Brain microvascular endothelial cell (primary cell): ENCODE measurements at regions not wholly inside any gene's neighbourhood (a gene's known extent, or its start where the extent isn't known, plus 50 kb on each side); places are given as distances from the start of the nearest gene placed in this dataset.

Experiments
- DNase-seq: peaks from one replicate; pipeline ENCODE4 v3.0.0-alpha.2; 2020
- H3K27ac ChIP-seq: fragments of 250-450 bp; sonication (Bioruptor Pico); 2 replicates; pipeline ENCODE4 v1.5.1; 2020; ENCODE audit warnings: mild to moderate bottlenecking, moderate library complexity
- H3K27me3 ChIP-seq: fragments of 250-450 bp; sonication (Bioruptor Pico); replicated peaks from 2 replicates; pipeline ENCODE4 v1.5.1; 2020; ENCODE audit warnings: mild to moderate bottlenecking
- H3K36me3 ChIP-seq: fragments of 250-450 bp; sonication (Bioruptor Pico); replicated peaks from 2 replicates; pipeline ENCODE4 v1.5.1; 2020; ENCODE audit warnings: mild to moderate bottlenecking
- H3K4me3 ChIP-seq: 2 replicates; pipeline ENCODE4 v1.5.1; 2011; ENCODE audit warnings: low read depth, mild to moderate bottlenecking, control low read depth, low read length, moderate library complexity
- in situ Hi-C: cut with HindIII; loops from 2 replicates; pipeline ENCODE4 v1.10.0; 2017; ENCODE audit warnings: low sequenced_read_pairs, low pct_ligation_motif_present
- TF ChIP-seq, protein P1 (sequence below): IDR thresholded peaks from 2 replicates; pipeline ENCODE4 v1.5.1; 2011; ENCODE audit warnings: low read depth, mild to moderate bottlenecking, moderate library complexity, low read length, control low read depth, inconsistent platforms; ENCODE audit errors: missing control alignments

DNA sequence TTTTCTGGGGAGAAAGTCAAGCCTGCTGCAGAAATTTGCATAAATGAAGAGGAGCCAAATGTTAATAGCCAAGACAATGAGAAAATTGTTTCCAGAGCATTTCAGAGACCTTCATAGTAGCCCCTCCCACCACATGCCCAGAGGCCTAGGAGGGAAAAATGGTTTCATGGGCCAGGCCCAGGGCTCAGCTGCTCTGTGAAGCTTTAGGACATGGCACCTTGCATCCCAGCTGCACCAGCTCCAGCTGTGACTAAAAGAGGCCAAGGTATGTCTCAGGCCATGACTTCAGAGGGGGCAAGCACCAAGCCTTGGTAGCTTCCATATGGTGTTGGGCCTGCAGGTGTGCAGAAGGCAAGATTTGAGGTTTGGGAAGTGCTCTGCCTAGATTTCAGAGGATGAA lies 258.8 kb upstream of the SATB1 start:
- Histone ChIP-seq H3K36me3 (no peaks in the 10 kb centered on the region), H3K4me3 (no peak overlapping the region), H3K27me3 (no peaks in the 10 kb centered on the region), H3K27ac (no peak overlapping the region)
- TF ChIP-seq, protein P1, sequence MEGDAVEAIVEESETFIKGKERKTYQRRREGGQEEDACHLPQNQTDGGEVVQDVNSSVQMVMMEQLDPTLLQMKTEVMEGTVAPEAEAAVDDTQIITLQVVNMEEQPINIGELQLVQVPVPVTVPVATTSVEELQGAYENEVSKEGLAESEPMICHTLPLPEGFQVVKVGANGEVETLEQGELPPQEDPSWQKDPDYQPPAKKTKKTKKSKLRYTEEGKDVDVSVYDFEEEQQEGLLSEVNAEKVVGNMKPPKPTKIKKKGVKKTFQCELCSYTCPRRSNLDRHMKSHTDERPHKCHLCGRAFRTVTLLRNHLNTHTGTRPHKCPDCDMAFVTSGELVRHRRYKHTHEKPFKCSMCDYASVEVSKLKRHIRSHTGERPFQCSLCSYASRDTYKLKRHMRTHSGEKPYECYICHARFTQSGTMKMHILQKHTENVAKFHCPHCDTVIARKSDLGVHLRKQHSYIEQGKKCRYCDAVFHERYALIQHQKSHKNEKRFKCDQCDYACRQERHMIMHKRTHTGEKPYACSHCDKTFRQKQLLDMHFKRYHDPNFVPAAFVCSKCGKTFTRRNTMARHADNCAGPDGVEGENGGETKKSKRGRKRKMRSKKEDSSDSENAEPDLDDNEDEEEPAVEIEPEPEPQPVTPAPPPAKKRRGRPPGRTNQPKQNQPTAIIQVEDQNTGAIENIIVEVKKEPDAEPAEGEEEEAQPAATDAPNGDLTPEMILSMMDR, result no peak
- in situ Hi-C loops, result no loop called here
- DNase-seq, result no peak

DNA sequence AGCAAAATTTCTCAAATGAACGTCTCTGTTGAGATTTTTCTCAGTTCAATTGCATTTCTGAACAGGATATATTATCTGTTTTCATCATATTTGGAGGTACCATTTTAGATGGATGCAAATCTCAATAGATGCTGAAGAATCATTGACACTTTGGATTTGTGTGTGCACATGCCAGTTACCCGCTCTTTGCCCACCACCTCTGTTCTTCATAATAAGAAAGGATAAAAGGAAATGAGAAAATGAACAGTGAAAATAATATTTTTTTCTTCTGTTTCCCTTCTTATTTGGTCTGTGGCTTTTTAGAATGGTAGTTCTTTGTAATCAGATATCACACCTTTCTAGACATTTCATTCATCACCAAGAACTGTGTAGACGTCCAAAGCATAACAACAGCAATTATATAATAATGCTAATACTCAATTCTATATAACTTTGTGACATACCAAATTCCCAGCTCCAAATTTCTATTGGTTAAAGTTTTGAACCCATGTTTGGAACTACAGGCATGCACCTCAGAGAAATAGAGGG lies 256.7 kb upstream of the SATB1 start:
- Histone ChIP-seq H3K27me3 (no peaks in the 10 kb centered on the region), H3K36me3 (no peaks in the 10 kb centered on the region), H3K4me3 (no peak overlapping the region), H3K27ac (no peak overlapping the region)
- TF ChIP-seq, protein P1, result no peak
- no peak for DNase-seq
- in situ Hi-C loops, result no loop called here

DNA sequence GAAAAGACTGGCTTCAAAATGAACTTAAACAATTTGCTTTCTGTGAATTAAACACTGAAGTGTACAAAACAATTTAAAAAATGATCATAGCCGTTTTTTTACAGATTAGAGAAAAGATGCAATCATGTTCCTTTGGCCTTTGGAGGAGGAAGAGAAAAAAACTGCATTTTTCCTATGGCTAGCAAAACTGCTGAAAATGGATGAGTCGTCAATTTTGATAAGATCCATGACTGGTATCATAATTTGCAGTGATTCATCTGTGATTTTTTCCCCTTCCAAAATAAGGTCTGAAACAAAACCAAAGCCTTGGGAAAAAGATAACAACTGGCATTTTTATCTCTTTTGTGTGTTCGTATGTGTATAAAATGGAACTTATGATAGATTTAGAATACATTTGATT lies 255.6 kb upstream of the SATB1 start:
- H3K27ac ChIP-seq, result no peak overlapping the region
- no peaks in the 10 kb centered on the region for H3K36me3 ChIP-seq
- no peak for DNase-seq
- H3K27me3 ChIP-seq, result no peaks in the 10 kb centered on the region
- no peak overlapping the region for H3K4me3 ChIP-seq
- TF ChIP-seq, protein P1, result no peak
- in situ Hi-C loops, result no loop called here

DNA sequence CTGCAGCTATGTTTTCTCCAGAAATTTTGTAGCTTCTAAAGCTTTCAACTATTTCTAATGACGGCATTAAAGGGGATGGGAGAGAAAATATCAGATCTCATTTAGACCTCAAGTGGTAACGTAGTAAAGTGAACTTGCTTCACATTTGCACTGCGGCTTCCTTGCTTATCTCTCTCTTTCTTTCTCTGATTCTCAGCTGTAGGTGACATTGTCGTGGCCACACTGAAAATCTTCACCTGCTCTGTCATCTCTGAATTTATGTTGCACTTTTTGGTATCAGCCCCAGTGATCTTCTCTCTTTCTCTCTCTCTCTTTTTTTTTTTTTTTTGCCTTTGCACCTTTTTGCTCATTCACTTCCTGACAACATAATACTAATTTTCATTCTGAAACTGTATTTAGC lies 254.1 kb upstream of the SATB1 start:
- H3K27ac ChIP-seq, result no peak overlapping the region
- in situ Hi-C loops, result no loop called here
- DNase-seq, result no peak
- H3K27me3 ChIP-seq, result no peaks in the 10 kb centered on the region
- no peaks in the 10 kb centered on the region for H3K36me3 ChIP-seq
- TF ChIP-seq, protein P1, result no peak
- no peak overlapping the region for H3K4me3 ChIP-seq

DNA sequence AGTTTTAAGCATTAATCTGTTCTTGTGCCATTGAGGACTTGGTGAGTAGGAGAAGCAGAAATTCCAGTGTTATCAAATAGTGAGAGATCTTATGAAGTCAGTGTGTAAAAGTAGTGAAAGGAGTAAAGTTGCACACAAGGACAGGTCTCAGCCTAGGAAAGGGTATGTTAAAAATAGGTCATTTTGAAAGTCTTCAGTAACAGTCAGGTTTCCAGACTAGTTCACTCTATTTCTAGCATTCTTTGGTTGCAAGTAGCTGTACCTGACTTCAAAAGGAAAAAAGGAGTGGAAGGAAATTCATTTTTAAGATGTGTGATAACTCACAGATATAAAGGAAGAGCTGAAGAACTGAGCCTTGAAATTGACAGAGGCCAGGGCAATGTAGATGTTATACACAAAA lies 250.1 kb upstream of the SATB1 start:
- Histone ChIP-seq H3K36me3 (no peaks in the 10 kb centered on the region), H3K27ac (no peak overlapping the region), H3K27me3 (no peaks in the 10 kb centered on the region), H3K4me3 (no peak overlapping the region)
- TF ChIP-seq, protein P1, result no peak
- in situ Hi-C loops, result no loop called here
- no peak for DNase-seq

DNA sequence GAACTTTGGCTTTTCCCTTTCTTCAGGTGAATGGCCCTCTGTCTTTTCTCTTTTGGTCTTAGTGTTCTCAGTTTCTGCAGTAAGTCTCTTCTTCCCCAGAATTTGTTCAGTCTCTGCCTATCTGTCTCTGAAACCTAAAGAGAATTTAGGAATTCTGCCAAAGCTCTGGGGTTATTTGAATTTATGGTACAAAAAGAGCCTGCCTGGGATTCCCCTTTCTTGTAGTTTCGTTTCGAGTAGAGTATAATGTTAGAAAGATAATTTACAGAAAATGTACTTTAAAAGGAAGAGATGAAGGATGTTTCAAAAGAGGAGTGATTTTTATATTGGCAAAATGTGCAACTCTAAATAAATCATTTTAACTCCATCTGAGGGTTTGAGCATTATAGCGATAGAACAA lies 247.4 kb upstream of the SATB1 start:
- no peak overlapping the region for H3K4me3 ChIP-seq
- TF ChIP-seq, protein P1, result no peak
- DNase-seq, result no peak
- in situ Hi-C loops, result no loop called here
- no peak overlapping the region for H3K27ac ChIP-seq
- no peaks in the 10 kb centered on the region for H3K27me3 ChIP-seq
- H3K36me3 ChIP-seq, result no peaks in the 10 kb centered on the region
